GM12891 (cell line): ENCODE measurements at regions not wholly inside any gene's neighbourhood (a gene's known extent, or its start where the extent isn't known, plus 50 kb on each side); places are given as distances from the start of the nearest gene placed in this dataset.

ENCODE experiments used
- POLR2A ChIP-seq: IDR thresholded peaks from 2 replicates; pipeline ENCODE4 v1.6.1; 2011; ENCODE audit warnings: low read depth, low read length, control low read depth
- POLR2AphosphoS5 ChIP-seq: IDR thresholded peaks from 2 replicates; pipeline ENCODE4 v1.6.1; 2011; ENCODE audit warnings: low read depth, low read length, control low read depth
- TAF1 ChIP-seq: IDR thresholded peaks from 2 replicates; pipeline ENCODE4 v1.6.1; 2011; ENCODE audit warnings: low read depth, low read length, control low read depth

DNA sequence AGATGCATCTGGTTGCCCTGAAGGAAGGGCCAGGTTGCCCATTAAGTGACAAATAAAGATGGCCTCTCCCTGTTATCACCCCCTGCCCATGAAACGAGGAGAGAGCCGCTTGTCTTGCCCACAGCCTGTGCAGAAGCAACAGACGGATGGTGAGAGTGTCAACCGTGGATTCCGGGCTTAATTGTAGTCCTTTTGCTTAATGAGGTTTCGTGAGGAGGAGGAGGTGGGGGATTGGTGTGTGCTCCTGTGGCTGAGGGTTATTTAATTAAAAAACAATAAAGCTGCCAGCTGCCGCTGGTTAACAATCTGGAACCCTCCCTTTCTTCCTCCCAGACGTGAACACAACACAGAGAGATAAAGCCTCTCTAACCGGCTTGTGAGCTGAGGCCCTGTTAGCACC is 188.0 kb upstream of the PARD3B start:
- TF ChIP-seq POLR2AphosphoS5 (no peak), POLR2A (no peak), TAF1 (no peak)
